Colonic mucosa (tissue), 4 donors: ENCODE measurements at regions not wholly inside any gene's neighbourhood (a gene's known extent, or its start where the extent isn't known, plus 50 kb on each side); places are given as distances from the start of the nearest gene placed in this dataset.

Experiments
- DNase-seq: peaks from one replicate; pipeline ENCODE4 v3.0.0-alpha.2; 2020
- H3K27ac ChIP-seq: fragments of 200-600 bp; one replicate; pipeline ENCODE4 v1.8.0; 2021
- H3K27me3 ChIP-seq: fragments of 200-600 bp; one replicate; pipeline ENCODE4 v1.8.0; 2021
- H3K36me3 ChIP-seq: fragments of 200-600 bp; one replicate; pipeline ENCODE4 v1.8.0; 2021
- H3K4me1 ChIP-seq: fragments of 200-600 bp; one replicate; pipeline ENCODE4 v1.8.0; 2021; ENCODE audit warnings: mild to moderate bottlenecking
- H3K4me3 ChIP-seq: fragments of 200-600 bp; one replicate; pipeline ENCODE4 v1.8.0; 2021
- H3K9ac ChIP-seq, 2 donors: one replicate each; pipeline ENCODE4 v1.7.0; 2013; ENCODE audit warnings: control low read depth in 2 of 2, low read depth in 2 of 2, low read length in 2 of 2
- H3K9me3 ChIP-seq: fragments of 200-600 bp; one replicate; pipeline ENCODE4 v1.8.0; 2021
- CTCF ChIP-seq: fragments of 200-600 bp; IDR thresholded peaks from one replicate; pipeline ENCODE4 v1.8.0; 2022; ENCODE audit warnings: antibody characterized with exemption, mild to moderate bottlenecking
- intact Hi-C: fragments of 100-400 bp; cut with DNase I; formaldehyde crosslinking; loops from one replicate; pipeline ENCODE4 v1.14.1; 2022
- donor health status: healthy.
- donor health status: DM: no; HTN: no; CAD: no.
- donor health status: DM: no; HTN: no; CAD: no.

DNA sequence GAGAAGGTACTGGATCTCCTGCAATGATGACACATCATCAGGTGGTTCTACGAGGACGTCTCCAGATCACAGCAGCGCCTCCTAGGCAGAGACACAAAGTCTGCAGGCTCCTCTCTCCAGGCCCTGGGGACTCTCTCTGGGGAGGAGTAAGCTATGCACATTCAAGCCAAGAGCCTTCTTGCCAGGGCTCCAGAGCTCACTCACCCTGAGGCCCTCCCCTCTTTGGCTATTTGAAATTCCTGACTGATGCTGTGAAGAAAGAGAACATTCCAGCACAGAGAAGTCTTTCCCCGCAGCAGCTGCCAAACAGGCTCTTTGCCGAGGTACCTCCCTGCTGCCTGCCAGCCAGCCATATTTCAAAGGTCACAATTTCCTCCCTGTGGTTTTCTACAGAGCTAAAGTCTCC, 204.9 kb downstream of the CSNK2A3 start:
- intact Hi-C loops = no loop called here
- Histone ChIP-seq H3K36me3 (no peaks in the 10 kb centered on the region), H3K4me1 (no peaks in the 10 kb centered on the region), H3K9me3 (no peaks in the 10 kb centered on the region), H3K9ac (no peak overlapping the region), H3K27ac (no peak overlapping the region), H3K4me3 (no peak overlapping the region), H3K27me3 (no peaks in the 10 kb centered on the region)
- no peak for DNase-seq
- TF ChIP-seq CTCF = no peak

GRCh38 chr11:11146830-11147229, 206.2 kb downstream of the CSNK2A3 start:
- Histone ChIP-seq H3K27me3 (no peaks in the 10 kb centered on the region), H3K36me3 (no peaks in the 10 kb centered on the region), H3K27ac (no peak overlapping the region), H3K4me1 (no peaks in the 10 kb centered on the region), H3K4me3 (no peak overlapping the region), H3K9ac (no peak overlapping the region), H3K9me3 (no peaks in the 10 kb centered on the region)
- DNase-seq = no peak
- intact Hi-C loops = no loop called here
- TF ChIP-seq CTCF = no peak

- intact Hi-C loops = no loop called here
- Histone ChIP-seq H3K9ac (no peak overlapping the region), H3K36me3 (no peaks in the 10 kb centered on the region), H3K27me3 (no peaks in the 10 kb centered on the region), H3K9me3 (no peaks in the 10 kb centered on the region), H3K27ac (no peak overlapping the region), H3K4me1 (no peaks in the 10 kb centered on the region), H3K4me3 (no peak overlapping the region)
- no peak for TF ChIP-seq CTCF
- no peak for DNase-seq
These were observed 209.2 kb downstream of the CSNK2A3 start for GRCh38 chr11:11143849-11144248.

DNA sequence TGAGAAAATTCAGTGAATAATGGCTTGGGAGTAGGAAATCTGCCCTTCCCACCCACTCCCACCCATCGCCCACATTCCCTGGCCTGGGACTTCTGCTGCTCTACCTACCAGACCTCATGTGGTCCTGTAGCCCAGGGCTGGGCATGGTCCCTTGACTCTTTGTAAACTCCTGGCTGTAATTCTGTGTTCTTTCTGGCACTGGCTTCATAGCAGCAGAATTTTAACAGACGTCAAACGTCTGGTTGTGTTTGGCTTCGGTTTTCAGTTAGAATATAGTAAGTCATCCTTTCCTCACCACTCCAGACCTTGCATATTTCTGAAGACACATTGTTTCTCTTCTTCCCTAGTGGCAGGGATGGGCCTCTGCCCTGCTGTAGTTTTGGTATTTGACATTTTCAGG, 210.6 kb downstream of the CSNK2A3 start:
- no peaks in the 10 kb centered on the region for H3K9me3 ChIP-seq
- no peaks in the 10 kb centered on the region for H3K4me1 ChIP-seq
- H3K27ac ChIP-seq = no peak overlapping the region
- intact Hi-C loops = no loop called here
- H3K27me3 ChIP-seq = no peaks in the 10 kb centered on the region
- H3K9ac ChIP-seq = no peak overlapping the region
- no peak for TF ChIP-seq CTCF
- H3K4me3 ChIP-seq = no peak overlapping the region
- no peaks in the 10 kb centered on the region for H3K36me3 ChIP-seq
- DNase-seq = no peak

GRCh38 chr11:11141065-11141464, 212.0 kb downstream of the CSNK2A3 start:
- intact Hi-C loops = no loop called here

More at GRCh38 chr11:11141065-11141464, 212.0 kb downstream of the CSNK2A3 start:
- Histone ChIP-seq H3K4me1 (no peaks in the 10 kb centered on the region), H3K36me3 (no peaks in the 10 kb centered on the region), H3K9me3 (no peaks in the 10 kb centered on the region), H3K27ac (no peak overlapping the region), H3K27me3 (no peaks in the 10 kb centered on the region), H3K4me3 (no peak overlapping the region), H3K9ac (no peak overlapping the region)
- no peak for DNase-seq
- TF ChIP-seq CTCF = no peak
